ENCODE measurements at regions not wholly inside any gene's neighbourhood (a gene's known extent, or its start where the extent isn't known, plus 50 kb on each side); places are given as distances from the start of the nearest gene placed in this dataset.
"Not testable (repeated sequence)": the region's sequence is repeated elsewhere in the genome, so short reads cannot be mapped to it uniquely, and the experiment has no call there.

- peak; percentile 8 for DNase-seq
Measured at GRCh38 chr4:82247171-82247570, 126.6 kb downstream of the HNRNPD start.

- no peak for DNase-seq
Measured at GRCh38 chr4:82241534-82241933, 132.3 kb downstream of the HNRNPD start.

GRCh38 chr4:82240410-82240809, 133.4 kb downstream of the HNRNPD start:
- DNase-seq: no peak

- not testable (repeated sequence) for DNase-seq
Measured at GRCh38 chr4:82237142-82237541, 136.6 kb downstream of the HNRNPD start.

GRCh38 chr4:82235346-82235745, 138.4 kb downstream of the HNRNPD start:
- no peak for DNase-seq

- DNase-seq: no peak
Measured at GRCh38 chr4:82232891-82233290, 140.9 kb downstream of the HNRNPD start.

- no peak for DNase-seq
Measured at GRCh38 chr4:82231806-82232205, 142.0 kb downstream of the HNRNPD start.

- DNase-seq: no peak
Measured at GRCh38 chr4:82230306-82230705, 143.5 kb downstream of the HNRNPD start.

- no peak for DNase-seq
Measured at GRCh38 chr4:82225030-82225429, 148.8 kb downstream of the HNRNPD start.

GRCh38 chr4:82223715-82224114, 150.1 kb downstream of the HNRNPD start:
- no peak for DNase-seq

GRCh38 chr4:82219346-82219745, 154.4 kb downstream of the HNRNPD start:
- no peak for DNase-seq

GRCh38 chr4:82217986-82218715, 155.6 kb downstream of the HNRNPD start:
- peak; percentile 42 for DNase-seq

GRCh38 chr4:82216219-82216618, 157.6 kb downstream of the HNRNPD start:
- DNase-seq: no peak

- no peak for DNase-seq
Measured at GRCh38 chr4:82215800-82216199, 158.0 kb downstream of the HNRNPD start.

GRCh38 chr4:82215039-82215438, 158.8 kb downstream of the HNRNPD start:
- DNase-seq: no peak

- DNase-seq: no peak
Measured at GRCh38 chr4:82213485-82214417, 160.0 kb downstream of the HNRNPD start.

GRCh38 chr4:82201805-82202641, 171.8 kb downstream of the HNRNPD start:
- DNase-seq: peak; percentile 74

GRCh38 chr4:82201303-82201702, 172.5 kb downstream of the HNRNPD start:
- DNase-seq: peak; percentile 25

GRCh38 chr4:82200046-82200445, 173.7 kb downstream of the HNRNPD start:
- DNase-seq: no peak

GRCh38 chr4:82194329-82194728, 179.5 kb downstream of the HNRNPD start:
- no peak for DNase-seq

- DNase-seq: no peak
Measured at GRCh38 chr4:82192017-82192673, 181.6 kb downstream of the HNRNPD start.

- no peak for DNase-seq
Measured at GRCh38 chr4:82181789-82182188, 192.0 kb downstream of the HNRNPD start.

GRCh38 chr4:82172186-82172585, 201.6 kb downstream of the HNRNPD start:
- DNase-seq: no peak

Data from DMS53 (cell line).